Breast epithelium (tissue), 3 donors: ENCODE measurements at regions not wholly inside any gene's neighbourhood (a gene's known extent, or its start where the extent isn't known, plus 50 kb on each side); places are given as distances from the start of the nearest gene placed in this dataset.

Experiments
- CTCF ChIP-seq, 3 donors: fragments of 450-650 bp; IDR thresholded peaks; one replicate each; pipeline ENCODE4 v1.5.1; 2016 to 2017; ENCODE audit warnings: antibody characterized with exemption in 3 of 3, mild to moderate bottlenecking in 3 of 3, moderate library complexity in 3 of 3
- POLR2AphosphoS5 ChIP-seq, 3 donors: sonication (generic); formaldehyde crosslinking; IDR thresholded peaks; one replicate each; pipeline ENCODE4 v1.6.1; 2017; ENCODE audit warnings: antibody characterized with exemption in 3 of 3

- TF ChIP-seq CTCF (IDR thresholded peaks at IDR 0.05) (no peak), POLR2AphosphoS5 (IDR thresholded peaks at IDR 0.05) (no peak)
These were observed 416.6 kb upstream of the NXPH2 start for GRCh38 chr2:139196754-139197153.
